GM21529 (cell line): ENCODE measurements at regions not wholly inside any gene's neighbourhood (a gene's known extent, or its start where the extent isn't known, plus 50 kb on each side); places are given as distances from the start of the nearest gene placed in this dataset.

Source experiments
- ATAC-seq: cut with Tn5 transposase; IDR thresholded peaks from one replicate; pipeline ENCODE4 v1.9.1; 2021; ENCODE audit not compliant: unreplicated experiment

GRCh38 chr6:170162775-170163404 lies 128.0 kb downstream of the DLL1 start:
- ATAC-seq: no peak

DNA sequence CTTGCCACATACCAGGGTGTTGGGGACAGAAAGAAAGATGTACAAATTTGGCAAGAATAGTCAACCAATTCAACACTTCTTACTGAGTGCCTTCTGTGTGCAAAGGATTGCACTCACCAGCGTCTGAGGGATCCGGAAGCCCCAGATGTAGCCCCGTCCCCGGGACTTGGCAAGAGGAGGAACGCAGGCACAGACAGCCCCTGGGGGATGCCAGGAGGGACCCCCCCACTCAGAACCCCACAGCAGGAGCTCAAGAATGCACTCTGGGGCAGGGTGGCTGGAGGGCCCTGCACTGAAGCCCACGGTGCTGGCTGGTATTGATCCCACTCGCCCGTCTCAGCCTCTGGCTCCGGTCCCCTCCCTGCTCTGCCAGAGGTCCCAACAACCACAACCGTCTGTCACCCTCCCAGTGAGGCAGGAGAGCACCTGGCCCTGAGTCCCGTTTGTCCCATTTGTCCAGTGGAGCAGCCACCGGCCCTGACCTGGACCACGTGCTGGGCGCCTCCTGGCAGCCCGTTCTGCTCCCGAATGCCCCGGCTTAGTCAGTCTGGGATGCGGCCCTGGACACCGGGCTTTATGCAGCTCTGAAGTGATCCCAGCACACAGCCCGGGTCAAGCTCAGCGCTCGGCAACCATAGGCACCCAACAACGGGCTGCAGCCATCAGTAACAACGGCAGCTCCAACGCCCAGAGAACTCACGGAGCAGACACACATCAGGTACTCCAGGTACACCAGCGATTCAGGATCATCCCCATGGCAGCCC lies 128.7 kb downstream of the DLL1 start:
- no peak for ATAC-seq

GRCh38 chr6:170160628-170161611 lies 130.0 kb downstream of the DLL1 start:
- ATAC-seq: no peak

GRCh38 chr6:170160031-170160627 lies 130.7 kb downstream of the DLL1 start:
- no peak for ATAC-seq

DNA sequence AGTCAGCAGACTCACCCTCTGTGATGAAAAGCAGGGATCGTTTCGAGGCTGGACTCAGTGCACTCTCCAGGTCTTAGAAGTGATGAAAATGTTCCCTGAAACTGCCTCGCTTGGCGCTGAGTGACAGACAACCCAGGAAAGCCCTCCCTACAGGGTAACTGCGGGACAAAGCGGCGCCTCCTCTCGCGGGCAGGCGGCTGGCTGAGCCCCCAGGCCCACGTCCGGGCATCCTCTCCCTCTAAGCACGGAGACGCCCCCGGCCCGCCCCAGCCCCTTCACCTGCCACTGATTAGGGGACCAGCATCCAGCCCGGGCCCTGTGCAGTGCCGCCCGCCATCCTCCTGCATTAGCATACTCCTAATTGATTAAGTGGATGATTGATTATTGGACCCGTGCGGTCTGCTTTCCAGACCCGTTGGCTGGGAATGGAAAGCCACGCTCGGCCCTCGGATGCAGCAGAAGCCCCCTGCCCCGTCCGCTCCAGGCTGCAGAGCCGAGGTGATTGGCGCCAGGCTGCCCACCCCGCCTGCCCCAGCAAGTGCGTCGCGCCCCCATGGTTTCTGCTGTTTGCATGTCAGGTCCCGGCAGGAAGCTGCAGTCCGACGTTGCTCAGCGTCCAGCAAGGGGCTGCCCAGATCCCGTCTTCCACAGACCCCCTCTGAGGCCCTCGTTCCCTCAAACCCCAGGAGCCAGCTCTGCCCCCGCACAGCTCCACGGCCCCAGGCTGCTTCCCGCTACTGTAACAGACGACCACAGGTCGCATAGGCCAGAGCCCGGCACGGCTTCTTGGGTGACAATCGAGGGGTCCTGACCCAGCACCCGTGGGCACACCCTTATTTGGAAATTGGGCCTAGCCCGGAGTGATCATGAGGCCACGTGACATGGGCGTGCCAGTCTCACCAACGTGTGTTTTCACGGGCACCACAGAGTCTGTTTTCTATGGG lies 131.6 kb downstream of the DLL1 start:
- no peak for ATAC-seq

DNA sequence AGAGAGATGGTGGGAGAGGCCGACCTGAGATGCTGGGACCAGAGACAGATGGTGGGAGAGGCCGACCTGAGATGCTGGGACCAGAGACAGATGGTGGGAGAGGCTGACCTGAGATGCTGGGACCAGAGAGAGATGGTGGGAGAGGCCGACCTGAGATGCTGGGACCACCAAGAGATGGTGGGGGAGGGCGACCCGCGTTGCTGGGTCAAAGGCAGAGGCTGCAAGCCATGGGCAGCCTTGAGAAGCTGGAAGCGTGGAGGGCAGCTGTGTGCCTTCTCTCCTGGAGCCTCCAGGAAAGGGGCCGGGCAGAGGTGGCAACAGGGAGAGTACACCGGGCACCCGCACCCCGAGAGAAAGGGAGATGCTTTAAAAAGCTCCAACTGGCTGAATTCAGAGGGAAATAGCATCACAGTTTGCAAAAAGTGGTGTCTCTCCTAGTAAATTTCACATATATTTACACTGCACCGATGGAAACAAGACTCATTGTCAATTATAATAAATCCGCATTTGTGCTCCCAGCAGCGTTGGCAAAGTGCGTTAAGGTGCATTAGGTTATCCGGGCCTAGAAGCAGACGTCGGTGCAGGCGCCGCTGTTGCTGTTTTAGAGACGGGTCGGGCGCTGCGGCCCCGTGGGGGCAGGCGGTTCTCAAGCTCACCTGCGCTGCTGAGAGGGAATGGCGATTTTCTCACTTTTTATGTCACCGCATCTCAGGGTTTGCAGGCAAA lies 132.4 kb downstream of the DLL1 start:
- no peak for ATAC-seq

DNA sequence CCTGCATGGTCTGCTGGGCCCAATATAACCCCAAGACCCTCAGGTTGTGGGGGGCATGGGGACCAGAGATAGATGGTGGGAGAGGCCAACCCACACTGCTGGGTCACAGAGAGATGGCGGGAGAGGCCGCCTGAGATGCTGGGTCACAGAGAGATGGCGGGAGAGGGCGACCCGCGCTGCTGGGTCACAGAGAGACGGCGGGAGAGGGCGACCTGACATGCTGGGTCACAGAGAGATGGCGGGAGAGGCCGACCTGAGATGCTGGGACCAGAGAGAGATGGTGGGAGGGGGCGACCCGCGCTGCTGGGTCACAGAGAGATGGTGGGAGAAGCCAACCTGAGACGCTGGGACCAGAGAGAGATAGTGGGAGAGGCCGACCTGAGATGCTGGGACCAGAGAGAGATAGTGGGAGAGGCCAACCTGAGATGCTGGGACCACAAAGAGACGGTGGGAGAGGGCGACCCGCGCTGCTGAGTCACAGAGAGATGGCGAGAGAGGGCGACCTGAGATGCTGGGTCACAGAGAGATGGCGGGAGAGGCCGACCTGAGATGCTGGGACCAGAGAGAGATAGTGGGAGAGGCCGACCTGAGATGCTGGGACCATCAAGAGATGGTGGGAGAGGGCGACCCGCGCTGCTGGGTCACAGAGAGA lies 133.2 kb downstream of the DLL1 start:
- no peak for ATAC-seq

- no peak for ATAC-seq
These were observed 134.2 kb downstream of the DLL1 start for GRCh38 chr6:170156448-170157375.

DNA sequence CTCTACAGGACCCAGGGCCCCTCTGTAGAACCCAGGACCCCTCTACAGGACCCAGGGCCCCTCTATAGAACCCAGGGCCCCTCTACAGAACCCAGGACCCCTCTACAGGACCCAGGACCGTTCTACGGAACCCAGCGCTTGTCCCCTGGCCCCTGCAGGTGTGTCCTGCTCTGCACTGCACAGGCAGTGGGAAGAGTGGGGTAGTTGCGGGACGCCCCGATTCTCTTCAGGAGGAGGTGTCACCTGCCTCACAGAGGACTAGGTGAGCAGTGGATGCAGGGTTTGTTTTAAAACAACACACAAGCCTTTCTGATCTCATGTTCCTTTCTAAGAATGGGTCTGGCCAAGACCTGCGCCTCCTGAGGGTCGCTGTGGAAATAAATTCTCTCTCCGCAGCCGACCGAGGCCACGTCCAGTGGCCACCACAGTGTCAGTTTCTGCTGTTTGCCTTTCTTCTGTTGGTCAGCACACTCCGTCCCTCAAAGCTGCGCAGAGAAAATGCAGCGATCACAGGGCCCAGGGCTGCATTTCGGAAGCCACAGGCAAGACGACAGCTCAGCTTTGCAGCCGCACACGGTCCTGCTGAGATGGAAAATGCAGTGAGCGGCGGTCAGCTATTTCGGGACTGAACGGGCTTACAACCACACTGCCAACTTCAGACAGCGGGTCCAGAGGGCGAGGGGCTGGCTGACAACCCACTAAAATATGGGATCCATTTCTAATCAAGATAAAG lies 135.2 kb downstream of the DLL1 start:
- no peak for ATAC-seq

DNA sequence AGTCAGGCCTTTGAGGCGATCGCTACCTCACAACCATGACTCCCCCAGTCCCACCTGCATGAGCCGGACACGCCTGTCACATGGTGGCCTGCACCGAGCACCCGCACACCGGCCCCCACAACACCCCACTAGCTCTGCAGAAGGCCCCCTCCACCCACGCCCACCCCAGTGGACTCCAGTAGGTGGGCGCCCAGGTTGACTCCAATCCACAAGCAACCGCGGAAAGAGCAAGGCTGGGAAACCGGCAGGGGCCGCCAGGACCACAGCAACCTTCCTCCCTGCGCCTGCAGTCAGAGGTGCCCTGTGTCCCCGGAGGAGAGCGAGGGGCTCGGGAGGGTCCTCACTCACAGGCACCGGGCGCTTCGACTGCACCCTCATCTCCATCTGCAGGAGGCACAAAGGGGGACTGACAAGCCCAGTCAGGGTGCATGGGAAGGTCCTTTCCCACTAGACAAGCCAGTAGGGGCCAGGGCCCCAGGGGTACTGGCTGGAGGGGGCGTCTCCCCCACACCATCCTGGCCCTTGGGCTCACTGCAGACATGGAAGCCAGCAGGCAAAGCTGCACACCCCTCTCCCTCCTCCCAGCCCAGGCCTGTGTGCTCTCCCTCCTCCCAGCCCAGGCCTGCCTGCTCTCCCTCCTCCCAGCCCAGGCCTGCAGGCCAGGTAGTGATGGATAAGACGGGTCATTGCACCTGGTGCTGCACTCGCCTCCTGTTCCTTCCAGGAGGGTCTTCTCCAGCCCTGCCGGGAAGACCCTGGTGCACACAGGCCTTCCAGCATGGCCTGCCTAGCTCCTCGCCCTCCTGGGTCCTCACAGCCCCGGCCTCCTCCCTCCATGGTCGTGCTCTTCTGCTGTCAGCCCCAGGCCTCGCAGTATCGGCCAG lies 137.2 kb downstream of the DLL1 start:
- ATAC-seq: no peak

DNA sequence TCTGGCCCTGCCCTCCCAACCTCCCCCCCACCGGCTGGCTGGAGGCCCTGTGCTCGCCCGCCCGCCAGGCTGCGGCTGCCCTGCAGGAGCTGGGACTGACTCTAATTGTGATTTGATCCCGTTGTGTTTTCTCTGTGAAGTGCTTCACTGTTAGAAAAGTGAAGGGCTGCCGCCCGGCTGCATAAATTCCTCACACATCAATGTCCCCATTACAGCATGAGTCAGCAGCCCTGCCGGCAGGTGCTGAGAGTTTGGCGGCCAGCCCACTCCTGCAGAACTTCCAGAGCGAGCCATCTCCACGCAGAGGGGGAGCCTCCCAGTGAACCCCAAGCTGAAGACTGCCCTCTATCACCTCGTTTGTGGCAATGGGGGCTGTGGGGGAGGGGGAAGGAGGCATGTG lies 137.9 kb downstream of the DLL1 start:
- ATAC-seq: no peak

- no peak for ATAC-seq
These were observed 138.6 kb downstream of the DLL1 start for GRCh38 chr6:170152124-170152926.

- ATAC-seq: no peak
These were observed 139.1 kb downstream of the DLL1 start for GRCh38 chr6:170151804-170152123.

DNA sequence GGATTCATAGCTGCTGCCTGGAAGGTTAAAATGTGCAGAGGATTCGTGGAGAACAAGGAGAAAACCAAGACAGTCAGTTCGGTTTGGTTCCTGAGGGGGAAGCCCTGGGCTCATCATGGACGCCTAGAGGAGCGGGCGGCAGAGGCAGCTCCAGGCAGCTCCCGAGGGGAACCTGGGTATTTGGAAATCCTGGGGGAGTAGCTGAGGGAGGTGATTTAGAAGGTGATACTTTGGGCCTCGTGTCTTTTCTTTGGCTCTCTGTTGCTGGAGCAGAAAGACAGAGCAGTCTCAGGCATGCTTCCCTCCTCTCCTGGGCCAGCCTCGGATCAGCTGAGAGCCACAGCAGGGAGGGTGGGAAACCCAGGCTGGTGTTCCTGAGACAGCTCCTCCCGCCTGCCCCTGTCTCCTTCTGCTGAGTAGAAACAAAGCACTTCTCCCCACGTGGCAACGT lies 139.5 kb downstream of the DLL1 start:
- ATAC-seq: no peak

DNA sequence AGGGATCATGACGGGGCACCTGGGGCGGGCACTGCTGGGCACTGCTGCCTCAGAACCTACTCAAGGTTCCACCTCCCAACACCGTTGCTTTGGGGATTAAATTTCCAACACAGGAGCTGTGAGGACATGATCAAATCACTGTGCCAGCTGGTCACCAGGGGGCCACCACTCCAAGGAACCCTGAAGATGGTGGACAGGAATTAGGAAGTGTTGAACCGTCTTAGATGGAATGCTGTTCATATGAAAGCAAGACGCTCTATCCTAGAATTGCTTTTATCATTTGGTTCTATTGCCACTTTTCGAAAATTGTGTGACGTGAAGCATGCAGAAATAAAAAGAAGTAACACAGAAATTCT lies 140.3 kb downstream of the DLL1 start:
- ATAC-seq: no peak
